Body of pancreas (tissue), 4 donors: ENCODE measurements at regions not wholly inside any gene's neighbourhood (a gene's known extent, or its start where the extent isn't known, plus 50 kb on each side); places are given as distances from the start of the nearest gene placed in this dataset.

Experiments used
- ATAC-seq: fragments of 150-250 bp; one replicate; pipeline ENCODE4 v1.9.1; 2016
- DNase-seq, 4 donors: peaks; one replicate each; pipeline ENCODE4 v3.0.0-alpha.2; 2019
- H3K27ac ChIP-seq, 4 donors: fragments of 200-600 bp; sonication (generic); 1 replicate in 3 of 4; 2 replicates in 1 of 4; pipeline versions ENCODE4 v1.5.1 to v1.6.1; 2016 to 2019; ENCODE audit warnings: mild to moderate bottlenecking in 1 of 4, mixed read lengths in 1 of 4, moderate library complexity in 1 of 4
- H3K27me3 ChIP-seq, 2 donors: fragments of 200-600 bp; sonication (generic); one replicate each; pipeline ENCODE4 v1.6.0; 2016; ENCODE audit warnings: mild to moderate bottlenecking in 1 of 2
- H3K36me3 ChIP-seq, 2 donors: fragments of 200-600 bp; sonication (generic); replicated peaks in 1 of 2; 2 replicates each; pipeline ENCODE4 v1.5.1; 2016; ENCODE audit warnings: low read depth in 2 of 2; ENCODE audit not compliant: insufficient read depth in 1 of 2
- H3K4me1 ChIP-seq: fragments of 200-600 bp; sonication (generic); one replicate; pipeline ENCODE4 v1.6.0; 2016
- H3K4me3 ChIP-seq, 2 donors: fragments of 200-600 bp; sonication (generic); 1 replicate in 1 of 2; 2 replicates in 1 of 2; pipeline ENCODE4 v1.5.1; 2016 to 2019
- H3K9me3 ChIP-seq, 3 donors: fragments of 200-600 bp; sonication (generic); 1 replicate in 2 of 3; 2 replicates in 1 of 3; pipeline ENCODE4 v1.5.1; 2016
- CTCF ChIP-seq, 7 experiments: fragments of 450-650 bp in 4 of 7; fragments of 200-600 bp in 3 of 7; sonication (generic) in 3 of 7; IDR thresholded peaks; one replicate each; pipeline ENCODE4 v1.5.1; 2016 to 2019; ENCODE audit warnings: antibody characterized with exemption in 7 of 7
- POLR2A ChIP-seq, 3 donors: fragments of 450-650 bp; IDR thresholded peaks; one replicate each; pipeline ENCODE4 v1.6.1; 2016; ENCODE audit warnings: antibody characterized with exemption in 3 of 3, mild to moderate bottlenecking in 2 of 3
- WGBS, 2 donors: methylation state at CpG; one replicate each; pipeline ENCODE4 v1.1.5; 2017; 5-methylcytosine and 5-hydroxymethylcytosine counted together
- intact Hi-C: fragments of 100-400 bp; cut with DNase I; formaldehyde crosslinking; loops from one replicate; pipeline ENCODE4 v1.15.1; 2023

DNA sequence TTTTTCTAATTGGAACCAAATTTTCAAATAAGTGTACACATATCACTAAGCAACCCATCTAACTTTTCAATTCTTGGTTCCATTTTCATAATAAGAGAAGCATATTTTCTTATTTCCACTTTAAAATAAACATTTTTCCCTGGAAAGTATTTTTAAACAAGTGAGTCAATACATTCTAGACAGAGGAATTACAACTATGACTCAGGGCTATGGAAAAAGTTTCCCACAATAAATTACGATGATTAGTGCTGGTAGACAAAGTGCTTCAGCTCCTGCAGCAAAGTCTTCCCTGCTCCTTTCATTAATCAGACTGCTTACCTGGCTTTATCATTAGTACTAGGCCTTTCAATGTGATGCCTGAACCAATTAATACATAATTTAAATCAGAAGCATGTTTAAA lies 322.5 kb downstream of the HACE1 start:
- ATAC-seq = no peak
- no peak overlapping the region for H3K4me3 ChIP-seq
- WGBS, 2 donors = 78 to 82% methylated on average over 1 of the region's 1 CpG

GRCh38 chr6:104532462-104532861 lies 327.3 kb downstream of the HACE1 start:
- no peak overlapping the region for H3K4me3 ChIP-seq
- no peak for ATAC-seq
- H3K36me3 ChIP-seq = no peaks in the 10 kb centered on the region
- H3K9me3 ChIP-seq = no peaks in the 10 kb centered on the region
- intact Hi-C loops = no loop called here
- H3K27me3 ChIP-seq = no peaks in the 10 kb centered on the region
- 68 to 82% methylated on average over 3 of the region's 3 CpGs for WGBS, 2 donors
- H3K27ac ChIP-seq = no peak overlapping the region
- no peak for DNase-seq
- no peaks in the 10 kb centered on the region for H3K4me1 ChIP-seq
- TF ChIP-seq POLR2A (IDR thresholded peaks at IDR 0.05) = no peak
- no peak for TF ChIP-seq CTCF (IDR thresholded peaks at IDR 0.05)

More for the DNA sequence above, 322.5 kb downstream of the HACE1 start:
- Histone ChIP-seq H3K4me1 (no peaks in the 10 kb centered on the region), H3K9me3 (no peaks in the 10 kb centered on the region), H3K27ac (no peak overlapping the region), H3K27me3 (no peaks in the 10 kb centered on the region), H3K36me3 (no peaks in the 10 kb centered on the region)
- TF ChIP-seq POLR2A (IDR thresholded peaks at IDR 0.05) (no peak), CTCF (IDR thresholded peaks at IDR 0.05) (no peak)
- DNase-seq = no peak
- intact Hi-C loops = no loop called here

DNA sequence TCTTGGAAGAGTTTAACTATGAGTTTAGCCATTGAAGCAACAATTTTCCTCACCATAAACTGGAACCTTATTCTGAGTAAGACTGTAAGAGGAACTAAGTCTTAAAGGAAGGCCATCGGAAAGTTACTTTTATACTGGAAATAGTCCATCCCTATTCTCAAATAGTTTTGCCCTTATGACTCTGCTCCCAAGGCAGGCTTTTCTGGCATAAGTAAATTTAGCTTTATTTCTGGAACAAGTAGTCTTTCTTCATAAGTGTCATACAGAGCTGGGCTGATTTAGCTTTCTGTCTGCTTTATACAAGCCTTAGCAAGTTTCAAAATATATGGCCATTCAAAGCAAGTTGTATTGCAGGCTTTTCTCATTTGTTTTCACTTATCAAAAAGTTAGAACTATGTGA lies 328.1 kb downstream of the HACE1 start:
- WGBS, 2 donors = 59 to 79% methylated on average over 1 of the region's 1 CpG
- Histone ChIP-seq H3K27me3 (no peaks in the 10 kb centered on the region), H3K27ac (no peak overlapping the region), H3K9me3 (no peaks in the 10 kb centered on the region), H3K4me3 (no peak overlapping the region), H3K36me3 (no peaks in the 10 kb centered on the region), H3K4me1 (peaks cover 3% of the 10 kb centered on the region)
- intact Hi-C loops = no loop called here
- ATAC-seq = no peak
- DNase-seq = no peak
- TF ChIP-seq CTCF (IDR thresholded peaks at IDR 0.05) = no peak
- TF ChIP-seq POLR2A (IDR thresholded peaks at IDR 0.05) = no peak

- Histone ChIP-seq H3K27me3 (no peaks in the 10 kb centered on the region), H3K4me3 (no peak overlapping the region), H3K27ac (no peak overlapping the region), H3K36me3 (no peaks in the 10 kb centered on the region), H3K9me3 (no peaks in the 10 kb centered on the region), H3K4me1 (peaks cover 16% of the 10 kb centered on the region)
- intact Hi-C loops = no loop called here
- WGBS, 2 donors = 51 to 57% methylated on average over 10 of the region's 10 CpGs
- DNase-seq (peak; percentile 21 to 48 (median 38)), ATAC-seq (no peak)
- no peak for TF ChIP-seq POLR2A (IDR thresholded peaks at IDR 0.05)
- TF ChIP-seq CTCF (IDR thresholded peaks at IDR 0.05) = peak in 5 of 7 experiments; percentile 12 to 48 (median 35)
These were observed 331.8 kb downstream of the HACE1 start for GRCh38 chr6:104527761-104528415.

DNA sequence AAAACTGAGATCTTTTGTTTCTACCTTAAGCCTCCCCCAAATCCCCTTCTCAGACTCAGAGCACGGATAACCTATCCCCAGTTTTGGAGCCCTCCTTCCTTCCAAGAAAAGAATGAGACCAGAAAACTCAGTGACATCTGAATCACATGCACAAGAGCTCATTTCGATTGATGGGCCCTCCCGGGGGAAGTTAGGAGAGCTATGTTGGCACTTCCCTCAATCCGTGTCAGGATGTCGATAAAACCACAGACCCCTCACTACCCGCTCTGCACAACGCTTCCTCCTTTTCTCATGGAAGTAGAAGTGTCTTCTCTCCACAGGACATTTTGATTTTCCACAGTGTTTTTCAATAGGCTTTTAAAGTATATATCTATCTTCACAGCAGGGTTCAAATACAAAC lies 332.4 kb downstream of the HACE1 start:
- peaks cover 16% of the 10 kb centered on the region for H3K4me1 ChIP-seq
- 66 to 88% methylated on average over 7 of the region's 7 CpGs for WGBS, 2 donors
- no peak overlapping the region for H3K4me3 ChIP-seq
- intact Hi-C loops = no loop called here
- ATAC-seq (no peak), DNase-seq (peak in 1 of 4 donors; percentile 10)
- H3K36me3 ChIP-seq = no peaks in the 10 kb centered on the region
- TF ChIP-seq POLR2A (IDR thresholded peaks at IDR 0.05) = no peak
- H3K27me3 ChIP-seq = no peaks in the 10 kb centered on the region
- H3K9me3 ChIP-seq = no peaks in the 10 kb centered on the region
- peak overlapping the region in 1 of 4 donors; percentile 2 for H3K27ac ChIP-seq
